ENCODE measurements at regions not wholly inside any gene's neighbourhood (a gene's known extent, or its start where the extent isn't known, plus 50 kb on each side); places are given as distances from the start of the nearest gene placed in this dataset.

DNA sequence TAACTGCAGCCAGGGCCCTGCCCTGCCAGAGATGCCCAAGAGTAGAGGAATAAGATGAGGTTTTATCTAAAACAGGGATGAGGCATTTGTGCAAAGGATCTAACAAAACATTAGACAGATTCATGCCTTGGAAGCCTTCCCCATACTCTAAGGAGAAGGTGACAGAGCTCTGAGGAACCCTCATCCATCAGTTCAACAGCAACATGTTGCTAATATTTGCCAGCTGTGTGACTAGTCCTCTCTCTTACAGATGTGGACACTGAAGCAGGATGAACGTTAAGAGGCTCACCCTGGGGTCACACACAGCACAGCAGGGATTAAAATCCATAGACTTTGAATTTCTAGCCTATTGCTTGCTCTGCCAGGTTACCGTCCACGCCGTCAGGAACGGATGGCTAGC lies 99.0 kb downstream of the ZBTB18 start:
- no peak for TF ChIP-seq POLR2A (IDR thresholded peaks at IDR 0.05)
- no peak for TF ChIP-seq CTCF (IDR thresholded peaks at IDR 0.05)
- no peak for TF ChIP-seq EP300 (IDR thresholded peaks at IDR 0.05)
- TF ChIP-seq POLR2AphosphoS5 (IDR thresholded peaks at IDR 0.05): no peak
